HepG2 (cell line): ENCODE measurements at regions not wholly inside any gene's neighbourhood (a gene's known extent, or its start where the extent isn't known, plus 50 kb on each side); places are given as distances from the start of the nearest gene placed in this dataset.
"Not testable (repeated sequence)": the region's sequence is repeated elsewhere in the genome, so short reads cannot be mapped to it uniquely, and the experiment has no call there.

Source experiments
- ATAC-seq: fragments of 200-7000 bp; cut with Tn5 transposase; 3 replicates; pipeline ENCODE4 v1.9.1; 2020; ENCODE audit warnings: mild to moderate bottlenecking, moderate library complexity
- BruUV-seq: library from RNA; stranded (reverse); fragments of 400-500 nt; replicated peaks from 2 replicates; lab custom pipeline; 2021; lab: Mats Ljungman, UMichigan
- CTCF ChIA-PET: fragments of 300-600 bp; formaldehyde crosslinking; extraction: SDS; loops from one replicate; lab custom pipeline; 2021; ENCODE audit warnings: low total read pairs, inconsistent platforms, low intra/inter-chr PET ratio; lab: Yijun Ruan, JAX
- POLR2A ChIA-PET: fragments of 350-600 bp; sonication (Branson Sonifier 250); formaldehyde crosslinking; loops from one replicate; lab custom pipeline; 2020; ENCODE audit warnings: antibody characterized with exemption, inconsistent platforms; lab: Yijun Ruan, JAX
- DNase-seq: peaks from one replicate; pipeline ENCODE4 v3.0.0-alpha.2; 2015; ENCODE audit warnings: low spot score
- FAIRE-seq: peaks from 3 replicates; lab custom pipeline; 2011; peaks lifted over from hg19 to GRCh38; lab: Jason Lieb, UNC
- H2AFZ ChIP-seq: one replicate; pipeline ENCODE4 v1.6.1; 2011; ENCODE audit warnings: low read length, inconsistent platforms
- H3K27ac ChIP-seq: fragments of 300-600 bp; 3 replicates; pipeline ENCODE4 v1.8.0; 2011; ENCODE audit warnings: mixed run types, mild to moderate bottlenecking, mixed read lengths, low read length, inconsistent platforms; ENCODE audit not compliant: insufficient read depth; ENCODE audit errors: extremely low read length
- H3K27me3 ChIP-seq, 2 experiments: fragments of 200-600 bp in 1 of 2; 2 replicates in 1 of 2; 3 replicates in 1 of 2; pipeline versions ENCODE4 v1.6.0 to v1.8.0; 2011; ENCODE audit warnings: low read length in 2 of 2, mild to moderate bottlenecking in 2 of 2, moderate library complexity in 2 of 2, inconsistent platforms in 1 of 2; ENCODE audit not compliant: insufficient read depth in 2 of 2, control insufficient read depth in 1 of 2
- H3K36me3 ChIP-seq, 2 experiments: fragments of 200-600 bp in 1 of 2; replicated peaks in 1 of 2; 2 replicates in 1 of 2; 3 replicates in 1 of 2; pipeline versions ENCODE4 v1.5.1 to v1.8.0; 2011; ENCODE audit warnings: low read length in 2 of 2, inconsistent platforms in 1 of 2; ENCODE audit not compliant: insufficient read depth in 2 of 2, control insufficient read depth in 1 of 2
- H3K4me1 ChIP-seq: 2 replicates; pipeline ENCODE4 v1.5.1; 2012; ENCODE audit warnings: low read length, inconsistent platforms; ENCODE audit not compliant: insufficient read depth
- H3K4me2 ChIP-seq: 2 replicates; pipeline ENCODE4 v1.6.0; 2011; ENCODE audit warnings: low read depth, low read length, inconsistent platforms
- H3K4me3 ChIP-seq, 3 experiments: fragments of 200-600 bp in 1 of 3; sonication (generic), shearing (Covaris generic) in 1 of 3; replicated peaks in 1 of 3; 2 replicates each; pipeline ENCODE4 v1.5.1; 2011 to 2016; ENCODE audit warnings: low read length in 3 of 3, inconsistent platforms in 2 of 3, low read depth in 2 of 3, mild to moderate bottlenecking in 2 of 3, control low read depth in 1 of 3, mixed read lengths in 1 of 3; ENCODE audit not compliant: insufficient read depth in 1 of 3
- H3K79me2 ChIP-seq: one replicate; pipeline ENCODE4 v1.6.1; 2011; ENCODE audit warnings: low read length, inconsistent platforms; ENCODE audit not compliant: insufficient read depth
- H3K9ac ChIP-seq: 2 replicates; pipeline ENCODE4 v1.6.0; 2011; ENCODE audit warnings: mild to moderate bottlenecking, low read depth, low read length, inconsistent platforms; ENCODE audit not compliant: insufficient read depth
- H3K9me3 ChIP-seq: 2 replicates; pipeline ENCODE4 v1.5.1; 2012; ENCODE audit warnings: mild to moderate bottlenecking, low read length
- H4K20me1 ChIP-seq: 2 replicates; pipeline ENCODE4 v1.6.0; 2011; ENCODE audit warnings: inconsistent platforms, mild to moderate bottlenecking, low read length, moderate library complexity; ENCODE audit not compliant: insufficient read depth
- AGO2 ChIP-seq: fragments of 200-400 bp; formaldehyde crosslinking; optimal IDR thresholded peaks from 2 replicates; pipeline ENCODE3; 2017; ENCODE audit warnings: mild to moderate bottlenecking, low read depth, low read length, moderate library complexity
- ATF7 ChIP-seq, 2 experiments: fragments of 450-650 bp in 1 of 2; sonication (generic) in 1 of 2; formaldehyde crosslinking in 1 of 2; IDR thresholded peaks; 2 replicates each; pipeline versions ENCODE4 v1.4.0 to v1.6.1; 2016 to 2020; ENCODE audit warnings: antibody characterized with exemption in 1 of 2, mild to moderate bottlenecking in 1 of 2, missing genetic modification reagents in 1 of 2
- TAF15 ChIP-seq: fragments of 200-400 bp; formaldehyde crosslinking; IDR thresholded peaks from one replicate; pipeline ENCODE4 v1.6.1; 2018; ENCODE audit warnings: mild to moderate bottlenecking, low read depth, low read length; ENCODE audit not compliant: poor library complexity, severe bottlenecking
- ZNF44 ChIP-seq: sonication (generic); formaldehyde crosslinking; IDR thresholded peaks from 2 replicates; pipeline ENCODE4 v1.5.1; 2020; ENCODE audit warnings: mild to moderate bottlenecking, missing genetic modification reagents
- ZNF678 ChIP-seq: sonication (generic); formaldehyde crosslinking; IDR thresholded peaks from 2 replicates; pipeline ENCODE4 v1.4.0; 2020; ENCODE audit warnings: mild to moderate bottlenecking, missing genetic modification reagents
- WGBS: methylation state at CpG from one replicate; pipeline ENCODE4 v1.1.6; 2017; ENCODE audit warnings: low lambda C conversion rate; 5-methylcytosine and 5-hydroxymethylcytosine counted together
- in situ Hi-C: cut with HindIII; loops from 2 replicates; pipeline ENCODE4 v1.10.0; 2017; ENCODE audit warnings: low pct_unique_long_range_greater_than_20kb; ENCODE audit not compliant: extremely low pct_ligation_motif_present
- intact Hi-C: fragments of 100-400 bp; cut with micrococcal nuclease; formaldehyde crosslinking; loops from one replicate; pipeline ENCODE4 v1.10.0; 2022; ENCODE audit not compliant: unreplicated experiment
- TF ChIP-seq, protein P1 (sequence below): sonication (generic); formaldehyde crosslinking; IDR thresholded peaks from 2 replicates; pipeline ENCODE4 v1.5.1; 2020; ENCODE audit warnings: missing genetic modification reagents, mild to moderate bottlenecking, borderline replicate concordance
- TF ChIP-seq, protein P2 (sequence below): sonication (generic); formaldehyde crosslinking; IDR thresholded peaks from 2 replicates; pipeline ENCODE4 v1.5.0; 2020; ENCODE audit warnings: missing genetic modification reagents
- TF ChIP-seq, protein P3 (sequence below): sonication (generic); formaldehyde crosslinking; IDR thresholded peaks from 2 replicates; pipeline ENCODE4 v1.5.0; 2020; ENCODE audit warnings: missing genetic modification reagents
- TF ChIP-seq, protein P4 (sequence below): sonication (generic); formaldehyde crosslinking; IDR thresholded peaks from 2 replicates; pipeline ENCODE4 v1.8.1; 2023; ENCODE audit warnings: mild to moderate bottlenecking, missing genetic modification reagents
- TF ChIP-seq, protein P5 (sequence below): sonication (generic); formaldehyde crosslinking; IDR thresholded peaks from 2 replicates; pipeline ENCODE4 v1.8.0; 2022; ENCODE audit warnings: missing genetic modification reagents, mild to moderate bottlenecking, borderline replicate concordance

DNA sequence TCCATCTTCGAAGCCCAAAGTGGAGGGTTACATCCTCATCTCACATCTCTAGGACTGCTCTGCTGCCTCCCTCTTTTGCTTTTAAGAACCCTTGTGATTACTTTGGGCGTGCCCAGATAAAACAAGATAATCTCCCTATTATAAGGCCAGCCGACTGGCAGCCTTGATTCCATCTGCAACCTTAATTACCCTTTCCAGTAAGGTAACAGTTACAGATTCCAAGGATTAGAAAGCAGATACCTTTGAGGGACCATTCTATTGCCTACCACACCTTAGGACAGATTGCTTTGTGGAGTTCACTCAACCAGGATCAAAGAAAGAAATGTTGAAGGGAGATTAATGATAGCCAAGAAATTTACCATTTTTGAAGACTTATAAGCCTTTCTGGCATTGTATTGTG lies 250.8 kb upstream of the ACVR2A start (continued):
- TF ChIP-seq, protein P1, sequence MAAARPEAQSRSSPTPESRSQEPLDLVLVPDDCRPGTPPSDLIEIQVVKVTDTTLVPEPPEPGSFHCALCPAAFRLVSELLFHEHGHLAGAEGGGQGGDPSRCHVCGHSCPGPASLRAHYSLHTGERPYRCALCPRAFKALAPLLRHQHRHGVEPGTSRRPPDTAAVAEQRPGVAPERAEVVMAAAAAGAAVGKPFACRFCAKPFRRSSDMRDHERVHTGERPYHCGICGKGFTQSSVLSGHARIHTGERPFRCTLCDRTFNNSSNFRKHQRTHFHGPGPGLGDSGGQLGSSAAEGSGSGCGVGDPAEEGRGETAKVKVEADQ (CRISPR knock-in tag), result no peak
- TF ChIP-seq ZNF44 (CRISPR knock-in tag) (no peak), ZNF678 (CRISPR knock-in tag) (no peak)

DNA sequence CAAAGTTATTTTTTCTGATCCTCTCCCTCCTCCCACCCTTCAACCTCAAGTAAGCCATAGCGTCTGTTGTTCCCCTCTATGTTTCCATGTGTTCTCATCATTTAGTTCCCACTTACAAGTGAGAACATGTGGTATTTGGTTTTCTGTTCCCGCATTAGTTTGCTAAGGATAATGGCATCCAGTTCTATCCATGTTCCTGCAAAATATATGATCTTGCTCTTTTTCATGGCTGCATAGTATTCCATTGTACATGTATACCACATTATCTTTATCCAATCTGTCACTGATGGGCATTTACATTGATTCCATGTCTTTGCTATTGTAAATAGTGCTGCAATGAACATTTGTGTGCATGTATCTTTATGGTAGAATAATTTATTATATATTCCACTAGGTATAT lies 252.0 kb upstream of the ACVR2A start:
- intact Hi-C loops, H3K27ac ChIP-seq, DNase-seq, ATAC-seq, H3K9ac ChIP-seq, FAIRE-seq, H4K20me1 ChIP-seq, H3K79me2 ChIP-seq, H3K27me3 ChIP-seq, in situ Hi-C loops, BruUV-seq, H3K9me3 ChIP-seq, H2AFZ ChIP-seq, CTCF ChIA-PET, H3K36me3 ChIP-seq, H3K4me1 ChIP-seq, H3K4me2 ChIP-seq, POLR2A ChIA-PET, H3K4me3 ChIP-seq: not testable (repeated sequence)
- 33% methylated on average over 2 of the region's 2 CpGs for WGBS

DNA sequence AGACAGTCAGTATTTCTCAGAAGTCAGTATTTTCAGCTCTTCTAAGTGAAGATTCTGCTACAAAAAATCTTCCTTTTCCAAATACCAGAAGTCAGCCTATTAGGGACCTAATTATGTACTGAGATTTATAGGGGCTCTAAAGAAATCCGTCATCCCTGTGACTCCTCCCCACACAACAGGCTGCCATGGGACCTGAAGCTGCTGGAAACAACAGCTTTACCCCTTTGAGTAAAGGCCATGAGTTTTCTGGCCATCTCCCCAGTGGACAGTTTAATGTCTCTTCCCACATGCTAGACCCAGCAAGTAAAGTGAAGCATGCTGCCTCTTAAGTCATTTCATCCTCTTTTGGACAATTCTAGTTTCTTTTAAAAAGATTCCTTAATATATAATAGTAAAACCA lies 255.7 kb upstream of the ACVR2A start:
- ChIA-PET CTCF (no interaction called here), POLR2A (no interaction called here)
- H3K4me2 ChIP-seq, result no peak overlapping the region
- H3K36me3 ChIP-seq, result no peaks in the 10 kb centered on the region
- H3K9me3 ChIP-seq, result no peaks in the 10 kb centered on the region
- in situ Hi-C loops, result no loop called here
- WGBS, result 0% methylated on average over 1 of the region's 1 CpG
- H3K9ac ChIP-seq, result no peak overlapping the region
- no peak overlapping the region for H2AFZ ChIP-seq
- no peak overlapping the region for H3K27ac ChIP-seq
- BruUV-seq, result no TSS peak
- ATAC-seq (no peak), FAIRE-seq (no peak), DNase-seq (no peak)
- no peaks in the 10 kb centered on the region for H3K4me1 ChIP-seq
- H3K4me3 ChIP-seq, result no peak overlapping the region
- no peaks in the 10 kb centered on the region for H3K27me3 ChIP-seq
- H4K20me1 ChIP-seq, result no peaks in the 10 kb centered on the region
- intact Hi-C loops, result no loop called here
- H3K79me2 ChIP-seq, result no peaks in the 10 kb centered on the region
- no peak for TF ChIP-seq AGO2
- no peak for TF ChIP-seq ATF7 (IDR thresholded peaks at IDR 0.05)
- no peak for TF ChIP-seq ATF7 (CRISPR knock-in tag; IDR thresholded peaks at IDR 0.05)
- TF ChIP-seq, protein P2, sequence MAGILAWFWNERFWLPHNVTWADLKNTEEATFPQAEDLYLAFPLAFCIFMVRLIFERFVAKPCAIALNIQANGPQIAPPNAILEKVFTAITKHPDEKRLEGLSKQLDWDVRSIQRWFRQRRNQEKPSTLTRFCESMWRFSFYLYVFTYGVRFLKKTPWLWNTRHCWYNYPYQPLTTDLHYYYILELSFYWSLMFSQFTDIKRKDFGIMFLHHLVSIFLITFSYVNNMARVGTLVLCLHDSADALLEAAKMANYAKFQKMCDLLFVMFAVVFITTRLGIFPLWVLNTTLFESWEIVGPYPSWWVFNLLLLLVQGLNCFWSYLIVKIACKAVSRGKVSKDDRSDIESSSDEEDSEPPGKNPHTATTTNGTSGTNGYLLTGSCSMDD (CRISPR knock-in tag), result no peak
- TF ChIP-seq, protein P3, sequence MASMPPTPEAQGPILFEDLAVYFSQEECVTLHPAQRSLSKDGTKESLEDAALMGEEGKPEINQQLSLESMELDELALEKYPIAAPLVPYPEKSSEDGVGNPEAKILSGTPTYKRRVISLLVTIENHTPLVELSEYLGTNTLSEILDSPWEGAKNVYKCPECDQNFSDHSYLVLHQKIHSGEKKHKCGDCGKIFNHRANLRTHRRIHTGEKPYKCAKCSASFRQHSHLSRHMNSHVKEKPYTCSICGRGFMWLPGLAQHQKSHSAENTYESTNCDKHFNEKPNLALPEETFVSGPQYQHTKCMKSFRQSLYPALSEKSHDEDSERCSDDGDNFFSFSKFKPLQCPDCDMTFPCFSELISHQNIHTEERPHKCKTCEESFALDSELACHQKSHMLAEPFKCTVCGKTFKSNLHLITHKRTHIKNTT (CRISPR knock-in tag), result no peak
- TF ChIP-seq, protein P4, sequence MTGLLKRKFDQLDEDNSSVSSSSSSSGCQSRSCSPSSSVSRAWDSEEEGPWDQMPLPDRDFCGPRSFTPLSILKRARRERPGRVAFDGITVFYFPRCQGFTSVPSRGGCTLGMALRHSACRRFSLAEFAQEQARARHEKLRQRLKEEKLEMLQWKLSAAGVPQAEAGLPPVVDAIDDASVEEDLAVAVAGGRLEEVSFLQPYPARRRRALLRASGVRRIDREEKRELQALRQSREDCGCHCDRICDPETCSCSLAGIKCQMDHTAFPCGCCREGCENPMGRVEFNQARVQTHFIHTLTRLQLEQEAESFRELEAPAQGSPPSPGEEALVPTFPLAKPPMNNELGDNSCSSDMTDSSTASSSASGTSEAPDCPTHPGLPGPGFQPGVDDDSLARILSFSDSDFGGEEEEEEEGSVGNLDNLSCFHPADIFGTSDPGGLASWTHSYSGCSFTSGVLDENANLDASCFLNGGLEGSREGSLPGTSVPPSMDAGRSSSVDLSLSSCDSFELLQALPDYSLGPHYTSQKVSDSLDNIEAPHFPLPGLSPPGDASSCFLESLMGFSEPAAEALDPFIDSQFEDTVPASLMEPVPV (CRISPR knock-in tag), result no peak
- TF ChIP-seq TAF15, result no peak
- TF ChIP-seq, protein P5, sequence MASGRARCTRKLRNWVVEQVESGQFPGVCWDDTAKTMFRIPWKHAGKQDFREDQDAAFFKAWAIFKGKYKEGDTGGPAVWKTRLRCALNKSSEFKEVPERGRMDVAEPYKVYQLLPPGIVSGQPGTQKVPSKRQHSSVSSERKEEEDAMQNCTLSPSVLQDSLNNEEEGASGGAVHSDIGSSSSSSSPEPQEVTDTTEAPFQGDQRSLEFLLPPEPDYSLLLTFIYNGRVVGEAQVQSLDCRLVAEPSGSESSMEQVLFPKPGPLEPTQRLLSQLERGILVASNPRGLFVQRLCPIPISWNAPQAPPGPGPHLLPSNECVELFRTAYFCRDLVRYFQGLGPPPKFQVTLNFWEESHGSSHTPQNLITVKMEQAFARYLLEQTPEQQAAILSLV (CRISPR knock-in tag), result no peak
